HepG2 (cell line): ENCODE measurements at regions not wholly inside any gene's neighbourhood (a gene's known extent, or its start where the extent isn't known, plus 50 kb on each side); places are given as distances from the start of the nearest gene placed in this dataset.

Source experiments
- ATAC-seq: fragments of 200-7000 bp; cut with Tn5 transposase; 3 replicates; pipeline ENCODE4 v1.9.1; 2020; ENCODE audit warnings: mild to moderate bottlenecking, moderate library complexity
- BruUV-seq: library from RNA; stranded (reverse); fragments of 400-500 nt; replicated peaks from 2 replicates; lab custom pipeline; 2021; lab: Mats Ljungman, UMichigan
- CTCF ChIA-PET: fragments of 300-600 bp; formaldehyde crosslinking; extraction: SDS; loops from one replicate; lab custom pipeline; 2021; ENCODE audit warnings: low total read pairs, inconsistent platforms, low intra/inter-chr PET ratio; lab: Yijun Ruan, JAX
- POLR2A ChIA-PET: fragments of 350-600 bp; sonication (Branson Sonifier 250); formaldehyde crosslinking; loops from one replicate; lab custom pipeline; 2020; ENCODE audit warnings: antibody characterized with exemption, inconsistent platforms; lab: Yijun Ruan, JAX
- DNase-seq: peaks from one replicate; pipeline ENCODE4 v3.0.0-alpha.2; 2015; ENCODE audit warnings: low spot score
- FAIRE-seq: peaks from 3 replicates; lab custom pipeline; 2011; peaks lifted over from hg19 to GRCh38; lab: Jason Lieb, UNC
- H2AFZ ChIP-seq: one replicate; pipeline ENCODE4 v1.6.1; 2011; ENCODE audit warnings: low read length, inconsistent platforms
- H3K27ac ChIP-seq: fragments of 300-600 bp; 3 replicates; pipeline ENCODE4 v1.8.0; 2011; ENCODE audit warnings: mixed run types, mild to moderate bottlenecking, mixed read lengths, low read length, inconsistent platforms; ENCODE audit not compliant: insufficient read depth; ENCODE audit errors: extremely low read length
- H3K27me3 ChIP-seq, 2 experiments: fragments of 200-600 bp in 1 of 2; 2 replicates in 1 of 2; 3 replicates in 1 of 2; pipeline versions ENCODE4 v1.6.0 to v1.8.0; 2011; ENCODE audit warnings: low read length in 2 of 2, mild to moderate bottlenecking in 2 of 2, moderate library complexity in 2 of 2, inconsistent platforms in 1 of 2; ENCODE audit not compliant: insufficient read depth in 2 of 2, control insufficient read depth in 1 of 2
- H3K36me3 ChIP-seq, 2 experiments: fragments of 200-600 bp in 1 of 2; replicated peaks in 1 of 2; 2 replicates in 1 of 2; 3 replicates in 1 of 2; pipeline versions ENCODE4 v1.5.1 to v1.8.0; 2011; ENCODE audit warnings: low read length in 2 of 2, inconsistent platforms in 1 of 2; ENCODE audit not compliant: insufficient read depth in 2 of 2, control insufficient read depth in 1 of 2
- H3K4me1 ChIP-seq: 2 replicates; pipeline ENCODE4 v1.5.1; 2012; ENCODE audit warnings: low read length, inconsistent platforms; ENCODE audit not compliant: insufficient read depth
- H3K4me2 ChIP-seq: 2 replicates; pipeline ENCODE4 v1.6.0; 2011; ENCODE audit warnings: low read depth, low read length, inconsistent platforms
- H3K4me3 ChIP-seq, 3 experiments: fragments of 200-600 bp in 1 of 3; sonication (generic), shearing (Covaris generic) in 1 of 3; replicated peaks in 1 of 3; 2 replicates each; pipeline ENCODE4 v1.5.1; 2011 to 2016; ENCODE audit warnings: low read length in 3 of 3, inconsistent platforms in 2 of 3, low read depth in 2 of 3, mild to moderate bottlenecking in 2 of 3, control low read depth in 1 of 3, mixed read lengths in 1 of 3; ENCODE audit not compliant: insufficient read depth in 1 of 3
- H3K79me2 ChIP-seq: one replicate; pipeline ENCODE4 v1.6.1; 2011; ENCODE audit warnings: low read length, inconsistent platforms; ENCODE audit not compliant: insufficient read depth
- H3K9ac ChIP-seq: 2 replicates; pipeline ENCODE4 v1.6.0; 2011; ENCODE audit warnings: mild to moderate bottlenecking, low read depth, low read length, inconsistent platforms; ENCODE audit not compliant: insufficient read depth
- H3K9me3 ChIP-seq: 2 replicates; pipeline ENCODE4 v1.5.1; 2012; ENCODE audit warnings: mild to moderate bottlenecking, low read length
- H4K20me1 ChIP-seq: 2 replicates; pipeline ENCODE4 v1.6.0; 2011; ENCODE audit warnings: inconsistent platforms, mild to moderate bottlenecking, low read length, moderate library complexity; ENCODE audit not compliant: insufficient read depth
- ARID5B ChIP-seq: IDR thresholded peaks from 2 replicates; pipeline ENCODE4 v1.4.0; 2020; ENCODE audit warnings: mild to moderate bottlenecking, missing genetic modification reagents
- CREB3 ChIP-seq: sonication (generic); formaldehyde crosslinking; IDR thresholded peaks from 2 replicates; pipeline ENCODE4 v1.5.0; 2020; ENCODE audit warnings: missing genetic modification reagents
- FOXP4 ChIP-seq: sonication (generic); formaldehyde crosslinking; IDR thresholded peaks from 2 replicates; pipeline ENCODE4 v1.4.0; 2020; ENCODE audit warnings: missing genetic modification reagents
- GATAD1 ChIP-seq: IDR thresholded peaks from 2 replicates; pipeline ENCODE4 v1.6.1; 2016; ENCODE audit warnings: missing genetic modification reagents, missing compliant biosample characterization
- HOXA7 ChIP-seq: sonication (generic); formaldehyde crosslinking; IDR thresholded peaks from 2 replicates; pipeline ENCODE4 v1.8.1; 2022; ENCODE audit warnings: mild to moderate bottlenecking, missing genetic modification reagents, moderate library complexity
- JARID2 ChIP-seq: sonication (generic); formaldehyde crosslinking; IDR thresholded peaks from 2 replicates; pipeline ENCODE4 v1.8.1; 2023; ENCODE audit warnings: missing genetic modification reagents, inconsistent platforms; ENCODE audit not compliant: insufficient replicate concordance
- MXD1 ChIP-seq: sonication (generic); formaldehyde crosslinking; IDR thresholded peaks from 2 replicates; pipeline ENCODE4 v1.4.0; 2020; ENCODE audit warnings: mild to moderate bottlenecking, missing genetic modification reagents
- NRL ChIP-seq: sonication (generic); formaldehyde crosslinking; IDR thresholded peaks from 2 replicates; pipeline ENCODE4 v1.5.0; 2020; ENCODE audit warnings: missing genetic modification reagents, mild to moderate bottlenecking, moderate library complexity, borderline replicate concordance
- RFX3 ChIP-seq: IDR thresholded peaks from 2 replicates; pipeline ENCODE4 v1.6.1; 2016; ENCODE audit warnings: missing biosample characterization, missing genetic modification reagents
- STAT5B ChIP-seq: sonication (generic); formaldehyde crosslinking; IDR thresholded peaks from 2 replicates; pipeline ENCODE4 v1.4.0; 2020; ENCODE audit warnings: missing genetic modification reagents
- ZBTB21 ChIP-seq: sonication (generic); formaldehyde crosslinking; IDR thresholded peaks from 2 replicates; pipeline ENCODE4 v1.4.0; 2020; ENCODE audit warnings: missing genetic modification reagents
- ZMAT5 ChIP-seq: sonication (generic); formaldehyde crosslinking; IDR thresholded peaks from 2 replicates; pipeline ENCODE4 v1.5.0; 2020; ENCODE audit warnings: mild to moderate bottlenecking, low read depth, missing genetic modification reagents, borderline replicate concordance
- ZNF121 ChIP-seq: sonication (generic); formaldehyde crosslinking; IDR thresholded peaks from 2 replicates; pipeline ENCODE4 v1.5.0; 2020; ENCODE audit warnings: mild to moderate bottlenecking, missing genetic modification reagents
- ZNF282 ChIP-seq: fragments of 450-650 bp; IDR thresholded peaks from 2 replicates; pipeline ENCODE4 v1.6.1; 2018; ENCODE audit not compliant: partially characterized antibody
- ZNF639 ChIP-seq: conservative IDR thresholded peaks from 2 replicates; pipeline ENCODE4 v1.6.1; 2018; ENCODE audit warnings: missing genetic modification reagents
- WGBS: methylation state at CpG from one replicate; pipeline ENCODE4 v1.1.6; 2017; ENCODE audit warnings: low lambda C conversion rate; 5-methylcytosine and 5-hydroxymethylcytosine counted together
- in situ Hi-C: cut with HindIII; loops from 2 replicates; pipeline ENCODE4 v1.10.0; 2017; ENCODE audit warnings: low pct_unique_long_range_greater_than_20kb; ENCODE audit not compliant: extremely low pct_ligation_motif_present
- intact Hi-C: fragments of 100-400 bp; cut with micrococcal nuclease; formaldehyde crosslinking; loops from one replicate; pipeline ENCODE4 v1.10.0; 2022; ENCODE audit not compliant: unreplicated experiment

- no peaks in the 10 kb centered on the region for H3K79me2 ChIP-seq
- no TSS peak for BruUV-seq
- ChIA-PET POLR2A (no interaction called here), CTCF (no interaction called here)
- DNase-seq: no peak
- H3K27ac ChIP-seq: no peak overlapping the region
- H3K27me3 ChIP-seq: peaks cover 2 to 23% of the 10 kb centered on the region in 2 experiments; a peak in 3 of 5 replicates
- H3K4me2 ChIP-seq: no peak overlapping the region
- intact Hi-C loops: no loop called here
- no peaks in the 10 kb centered on the region for H3K9me3 ChIP-seq
- TF ChIP-seq GATAD1 (CRISPR knock-in tag): no peak
- TF ChIP-seq FOXP4: no peak
- TF ChIP-seq JARID2 (CRISPR knock-in tag): no peak
- TF ChIP-seq ZMAT5 (CRISPR knock-in tag): no peak
- TF ChIP-seq NRL (CRISPR knock-in tag): no peak
- TF ChIP-seq HOXA7 (CRISPR knock-in tag): no peak
- TF ChIP-seq RFX3 (CRISPR knock-in tag): no peak
- TF ChIP-seq ZNF121 (CRISPR knock-in tag): no peak
- TF ChIP-seq STAT5B (CRISPR knock-in tag): no peak
- no peak for TF ChIP-seq ARID5B (CRISPR knock-in tag)
- no peak for TF ChIP-seq ZBTB21 (CRISPR knock-in tag)
- no peak for TF ChIP-seq CREB3
- TF ChIP-seq MXD1 (CRISPR knock-in tag): no peak
- TF ChIP-seq ZNF639 (CRISPR knock-in tag): no peak
- TF ChIP-seq ZNF282: no peak
- H3K4me1 ChIP-seq: no peaks in the 10 kb centered on the region
- no peak overlapping the region for H2AFZ ChIP-seq
- no peak for ATAC-seq
- 2% methylated on average over 8 of the region's 8 CpGs for WGBS
- H3K4me3 ChIP-seq: no peak overlapping the region
- FAIRE-seq: no peak
- no peak overlapping the region for H3K9ac ChIP-seq
- no peaks in the 10 kb centered on the region for H3K36me3 ChIP-seq
- in situ Hi-C loops: no loop called here
- no peaks in the 10 kb centered on the region for H4K20me1 ChIP-seq
Measured at GRCh38 chr10:4191354-4191753, 406.3 kb upstream of the KLF6 start.
